Thyroid gland (tissue), 4 donors: ENCODE measurements at regions not wholly inside any gene's neighbourhood (a gene's known extent, or its start where the extent isn't known, plus 50 kb on each side); places are given as distances from the start of the nearest gene placed in this dataset.

Source experiments
- CTCF ChIP-seq, 6 experiments: fragments of 200-600 bp in 3 of 6; fragments of 450-650 bp in 3 of 6; sonication (generic) in 3 of 6; IDR thresholded peaks; one replicate each; pipeline ENCODE4 v1.5.1; 2016 to 2019; ENCODE audit warnings: antibody characterized with exemption in 6 of 6, mild to moderate bottlenecking in 2 of 6, inconsistent platforms in 1 of 6, moderate library complexity in 1 of 6
- POLR2A ChIP-seq, 2 donors: fragments of 450-650 bp; IDR thresholded peaks; one replicate each; pipeline ENCODE4 v1.6.1; 2017; ENCODE audit warnings: antibody characterized with exemption in 2 of 2, mild to moderate bottlenecking in 2 of 2, moderate library complexity in 1 of 2

- TF ChIP-seq CTCF (IDR thresholded peaks at IDR 0.05), result no peak
- no peak for TF ChIP-seq POLR2A (IDR thresholded peaks at IDR 0.05)
These were observed 64.3 kb upstream of the SNTG2 start for GRCh38 chr2:886072-887022.
